H9 (cell line): ENCODE measurements at regions not wholly inside any gene's neighbourhood (a gene's known extent, or its start where the extent isn't known, plus 50 kb on each side); places are given as distances from the start of the nearest gene placed in this dataset.
"Not testable (repeated sequence)": the region's sequence is repeated elsewhere in the genome, so short reads cannot be mapped to it uniquely, and the experiment has no call there.

ENCODE experiments used
- DNase-seq: peaks from one replicate; pipeline ENCODE4 v3.0.0-alpha.2; 2017
- H2AFZ ChIP-seq: one replicate; pipeline ENCODE4 v1.6.1; 2013; ENCODE audit warnings: mild to moderate bottlenecking, low read length, control low read depth, moderate library complexity
- H2AK5ac ChIP-seq: 2 replicates; pipeline ENCODE4 v1.6.1; 2013; ENCODE audit warnings: low read length, control low read depth, mixed read lengths; ENCODE audit not compliant: insufficient read length
- H2BK120ac ChIP-seq: one replicate; pipeline ENCODE4 v1.6.1; 2013; ENCODE audit warnings: low read depth, mild to moderate bottlenecking, low read length, control low read depth, inconsistent platforms; ENCODE audit not compliant: poor library complexity, severe bottlenecking
- H2BK12ac ChIP-seq: 2 replicates; pipeline ENCODE4 v1.6.1; 2013; ENCODE audit warnings: low read length, control low read depth, mixed read lengths, low read depth; ENCODE audit not compliant: insufficient read length
- H2BK15ac ChIP-seq: 2 replicates; pipeline ENCODE4 v1.6.1; 2013; ENCODE audit warnings: low read depth, low read length, control low read depth
- H2BK20ac ChIP-seq: one replicate; pipeline ENCODE4 v1.6.1; 2013; ENCODE audit warnings: low read depth, mild to moderate bottlenecking, low read length, control low read depth, inconsistent platforms; ENCODE audit not compliant: poor library complexity, severe bottlenecking
- H2BK5ac ChIP-seq: 2 replicates; pipeline ENCODE4 v1.6.1; 2013; ENCODE audit warnings: low read length, control low read depth, mixed read lengths; ENCODE audit not compliant: insufficient read length
- H3K14ac ChIP-seq: 2 replicates; pipeline ENCODE4 v1.6.1; 2013; ENCODE audit warnings: low read length, control low read depth; ENCODE audit not compliant: insufficient read depth
- H3K18ac ChIP-seq: 2 replicates; pipeline ENCODE4 v1.6.1; 2013; ENCODE audit warnings: low read depth, mild to moderate bottlenecking, mixed read lengths, low read length, control low read depth; ENCODE audit not compliant: insufficient read length
- H3K23ac ChIP-seq: 2 replicates; pipeline ENCODE4 v1.6.1; 2013; ENCODE audit warnings: low read length, control low read depth, mixed read lengths, low read depth; ENCODE audit not compliant: insufficient read length
- H3K23me2 ChIP-seq: 2 replicates; pipeline ENCODE4 v1.6.1; 2013; ENCODE audit warnings: low read depth, mild to moderate bottlenecking, mixed read lengths, low read length, control low read depth; ENCODE audit not compliant: insufficient read length, poor library complexity, severe bottlenecking
- H3K27ac ChIP-seq: 2 replicates; pipeline ENCODE4 v1.5.1; 2013; ENCODE audit warnings: low read length, control low read depth, mixed read lengths, low read depth; ENCODE audit not compliant: insufficient read length
- H3K27me3 ChIP-seq: 2 replicates; pipeline ENCODE4 v1.6.1; 2013; ENCODE audit warnings: low read length, control low read depth, inconsistent platforms; ENCODE audit not compliant: insufficient read depth
- H3K4ac ChIP-seq: 2 replicates; pipeline ENCODE4 v1.6.1; 2013; ENCODE audit warnings: low read depth, mild to moderate bottlenecking, control low read depth, inconsistent platforms, low read length, moderate library complexity
- H3K4me1 ChIP-seq: 2 replicates; pipeline ENCODE4 v1.6.1; 2013; ENCODE audit warnings: low read length, control low read depth, inconsistent platforms; ENCODE audit not compliant: insufficient read depth
- H3K4me2 ChIP-seq: 2 replicates; pipeline ENCODE4 v1.6.1; 2013; ENCODE audit warnings: low read length, control low read depth, mixed read lengths; ENCODE audit not compliant: insufficient read length, insufficient read depth
- H3K56ac ChIP-seq: 2 replicates; pipeline ENCODE4 v1.6.1; 2013; ENCODE audit warnings: low read depth, mild to moderate bottlenecking, mixed read lengths, low read length, control low read depth; ENCODE audit not compliant: insufficient read length
- H3K79me1 ChIP-seq: 2 replicates; pipeline ENCODE4 v1.6.1; 2013; ENCODE audit warnings: low read depth, mild to moderate bottlenecking, moderate library complexity, low read length, control low read depth, inconsistent platforms; ENCODE audit not compliant: insufficient read depth, poor library complexity, severe bottlenecking
- H3K79me2 ChIP-seq: 2 replicates; pipeline ENCODE4 v1.6.1; 2013; ENCODE audit warnings: low read length, control low read depth, inconsistent platforms; ENCODE audit not compliant: insufficient read depth
- H3K9ac ChIP-seq: 2 replicates; pipeline ENCODE4 v1.6.1; 2013; ENCODE audit warnings: low read length, control low read depth, mixed read lengths; ENCODE audit not compliant: insufficient read length; ENCODE audit errors: extremely low read depth
- H3K9me3 ChIP-seq: one replicate; pipeline ENCODE4 v1.6.1; 2013; ENCODE audit warnings: low read depth, low read length, inconsistent platforms; ENCODE audit not compliant: control insufficient read depth
- H3T11ph ChIP-seq: one replicate; pipeline ENCODE4 v1.6.1; 2013; ENCODE audit warnings: mild to moderate bottlenecking, low read length, control low read depth, inconsistent platforms
- H4K20me1 ChIP-seq: one replicate; pipeline ENCODE4 v1.6.1; 2013; ENCODE audit not compliant: control insufficient read depth, insufficient read length, insufficient read depth
- H4K5ac ChIP-seq: 2 replicates; pipeline ENCODE4 v1.6.1; 2013; ENCODE audit warnings: low read depth, mild to moderate bottlenecking, mixed read lengths, low read length, control low read depth; ENCODE audit not compliant: insufficient read length
- H4K8ac ChIP-seq: replicated peaks from 2 replicates; pipeline ENCODE4 v1.6.1; 2013; ENCODE audit warnings: low read length, control low read depth, mixed read lengths, low read depth; ENCODE audit not compliant: insufficient read length
- H4K91ac ChIP-seq: 2 replicates; pipeline ENCODE4 v1.6.1; 2013; ENCODE audit warnings: low read depth, mild to moderate bottlenecking, moderate library complexity, mixed read lengths, low read length, control low read depth; ENCODE audit not compliant: insufficient read length
- H3K27ac Mint-ChIP-seq, 3 experiments: 2 replicates in 2 of 3; 3 replicates in 1 of 3; pipeline ENCODE4 v1.8.0; 2020 to 2021; ENCODE audit warnings: mixed read lengths in 3 of 3, mild to moderate bottlenecking in 1 of 3, moderate library complexity in 1 of 3
- H3K27me3 Mint-ChIP-seq: 2 replicates; pipeline ENCODE4 v1.8.0; 2021; ENCODE audit warnings: low read depth, mild to moderate bottlenecking, moderate library complexity, mixed read lengths
- H3K36me3 Mint-ChIP-seq, 3 experiments: 2 replicates in 2 of 3; 3 replicates in 1 of 3; pipeline ENCODE4 v1.8.0; 2020 to 2021; ENCODE audit warnings: low read depth in 3 of 3, mixed read lengths in 3 of 3; ENCODE audit not compliant: insufficient read depth in 1 of 3
- H3K4me1 Mint-ChIP-seq, 2 experiments: 2 replicates each; pipeline ENCODE4 v1.8.0; 2020; ENCODE audit warnings: mixed read lengths in 2 of 2
- H3K4me3 Mint-ChIP-seq, 2 experiments: 2 replicates in 1 of 2; 3 replicates in 1 of 2; pipeline ENCODE4 v1.8.0; 2020 to 2021; ENCODE audit warnings: mild to moderate bottlenecking in 2 of 2, mixed read lengths in 2 of 2, moderate library complexity in 1 of 2
- H3K9me3 Mint-ChIP-seq, 2 experiments: 2 replicates in 1 of 2; 3 replicates in 1 of 2; pipeline ENCODE4 v1.8.0; 2020; ENCODE audit warnings: mild to moderate bottlenecking in 2 of 2, mixed read lengths in 2 of 2, moderate library complexity in 1 of 2
- CTCF ChIP-seq: fragments of 200-600 bp; sonication (generic); conservative IDR thresholded peaks from 3 replicates; pipeline ENCODE4 v1.8.0; 2021; ENCODE audit warnings: antibody characterized with exemption, mild to moderate bottlenecking
- WGBS: extraction: QIAGEN DNeasy Blood & Tissue Kit; methylation state at CpG from one replicate; pipeline ENCODE4 v1.1.7; 2013; ENCODE audit warnings: missing lambda C conversion rate, low lambda C conversion rate, mixed read lengths; ENCODE audit not compliant: insufficient read length; ENCODE audit errors: extremely low coverage; 5-methylcytosine and 5-hydroxymethylcytosine counted together

- peaks cover 33% of the 10 kb centered on the region for H3K27me3 Mint-ChIP-seq
- not testable (repeated sequence) for H3K27me3 ChIP-seq, H4K8ac ChIP-seq, H3K79me2 ChIP-seq, H2AFZ ChIP-seq, H3K9ac ChIP-seq, H4K91ac ChIP-seq, H4K5ac ChIP-seq, H3K23ac ChIP-seq, H3K23me2 ChIP-seq, H4K20me1 ChIP-seq, H2BK120ac ChIP-seq, H3K9me3 ChIP-seq, H3K4me3 Mint-ChIP-seq, H3T11ph ChIP-seq, H3K4me1 ChIP-seq, H3K56ac ChIP-seq, H3K18ac ChIP-seq, H2BK5ac ChIP-seq, H3K27ac ChIP-seq, H3K4ac ChIP-seq, H2BK12ac ChIP-seq, H2BK20ac ChIP-seq, H3K14ac ChIP-seq, H2AK5ac ChIP-seq, H3K4me2 ChIP-seq, H3K79me1 ChIP-seq, H2BK15ac ChIP-seq
- peaks cover 18 to 21% of the 10 kb centered on the region in 2 experiments for H3K4me1 Mint-ChIP-seq
- peak overlapping the region; percentile 20 to 95 (median 39); a peak in 6 of 7 replicates for H3K27ac Mint-ChIP-seq
- DNase-seq = peak; percentile 84
- WGBS = no CpG with 5 or more reads among the region's 8 CpGs
- peaks cover 16 to 18% of the 10 kb centered on the region in 2 experiments for H3K9me3 Mint-ChIP-seq
- peak; percentile 32; the same call in 2 of the 3 replicates for TF ChIP-seq CTCF
- H3K36me3 Mint-ChIP-seq = peaks cover 6 to 16% (median 7%) of the 10 kb centered on the region in 3 experiments; a peak in 6 of 7 replicates
These were observed 88.7 kb downstream of the MAP3K8 start for GRCh38 chr10:30522661-30523078.
